ENCODE measurements at regions not wholly inside any gene's neighbourhood (a gene's known extent, or its start where the extent isn't known, plus 50 kb on each side); places are given as distances from the start of the nearest gene placed in this dataset.

GRCh38 chr2:59690849-59691248 is 862.6 kb downstream of the BCL11A start:
- H3K9me3 ChIP-seq: peaks cover 0 to 14% (median 3%) of the 10 kb centered on the region in 11 donors
- 61 to 78% methylated on average over 4 of the region's 4 CpGs for WGBS, 2 donors
- intact Hi-C loops (cut with DNase I): no loop called here
- DNase-seq (no peak), ATAC-seq (peak in 3 of 8 donors; percentile 37 to 77 (median 55))
- H3K36me3 ChIP-seq: no peaks in the 10 kb centered on the region
- no peaks in the 10 kb centered on the region for H3K27me3 ChIP-seq
- no peak overlapping the region for H3K4me3 ChIP-seq
- TF ChIP-seq, protein P1, sequence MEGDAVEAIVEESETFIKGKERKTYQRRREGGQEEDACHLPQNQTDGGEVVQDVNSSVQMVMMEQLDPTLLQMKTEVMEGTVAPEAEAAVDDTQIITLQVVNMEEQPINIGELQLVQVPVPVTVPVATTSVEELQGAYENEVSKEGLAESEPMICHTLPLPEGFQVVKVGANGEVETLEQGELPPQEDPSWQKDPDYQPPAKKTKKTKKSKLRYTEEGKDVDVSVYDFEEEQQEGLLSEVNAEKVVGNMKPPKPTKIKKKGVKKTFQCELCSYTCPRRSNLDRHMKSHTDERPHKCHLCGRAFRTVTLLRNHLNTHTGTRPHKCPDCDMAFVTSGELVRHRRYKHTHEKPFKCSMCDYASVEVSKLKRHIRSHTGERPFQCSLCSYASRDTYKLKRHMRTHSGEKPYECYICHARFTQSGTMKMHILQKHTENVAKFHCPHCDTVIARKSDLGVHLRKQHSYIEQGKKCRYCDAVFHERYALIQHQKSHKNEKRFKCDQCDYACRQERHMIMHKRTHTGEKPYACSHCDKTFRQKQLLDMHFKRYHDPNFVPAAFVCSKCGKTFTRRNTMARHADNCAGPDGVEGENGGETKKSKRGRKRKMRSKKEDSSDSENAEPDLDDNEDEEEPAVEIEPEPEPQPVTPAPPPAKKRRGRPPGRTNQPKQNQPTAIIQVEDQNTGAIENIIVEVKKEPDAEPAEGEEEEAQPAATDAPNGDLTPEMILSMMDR (IDR thresholded peaks at IDR 0.05): no peak
- H3K27ac ChIP-seq: no peak overlapping the region
- H3K4me1 ChIP-seq: peaks cover 0 to 6% (median 0%) of the 10 kb centered on the region in 9 donors

DNA sequence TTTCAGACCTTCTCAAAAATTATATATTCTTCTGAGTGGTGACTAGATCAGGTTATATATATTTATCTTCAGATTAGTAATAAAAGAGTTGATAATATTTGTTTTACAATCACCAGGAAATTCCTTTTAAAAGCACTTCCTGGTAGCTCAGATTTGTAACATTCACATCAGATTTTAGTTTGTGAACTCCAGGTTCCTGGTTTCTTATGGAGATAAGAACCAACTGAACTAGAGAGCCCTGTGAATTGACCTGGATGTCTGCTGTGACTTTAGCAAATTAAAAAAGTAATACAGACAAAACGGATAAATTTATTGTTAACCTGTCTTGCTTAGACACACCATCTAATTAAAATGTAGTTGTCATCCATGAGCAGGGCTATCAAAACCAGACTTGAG is 868.7 kb downstream of the BCL11A start:
- H3K36me3 ChIP-seq: no peaks in the 10 kb centered on the region
- no peaks in the 10 kb centered on the region for H3K27me3 ChIP-seq
- H3K9me3 ChIP-seq: peaks cover 0 to 26% (median 0%) of the 10 kb centered on the region in 11 donors
- TF ChIP-seq, protein P1 (IDR thresholded peaks at IDR 0.05): no peak
- intact Hi-C loops (cut with DNase I): no loop called here
- 63 to 74% methylated on average over 1 of the region's 1 CpG for WGBS, 2 donors
- H3K27ac ChIP-seq: no peak overlapping the region
- DNase-seq (no peak), ATAC-seq (no peak)
- no peaks in the 10 kb centered on the region for H3K4me1 ChIP-seq
- H3K4me3 ChIP-seq: no peak overlapping the region

DNA sequence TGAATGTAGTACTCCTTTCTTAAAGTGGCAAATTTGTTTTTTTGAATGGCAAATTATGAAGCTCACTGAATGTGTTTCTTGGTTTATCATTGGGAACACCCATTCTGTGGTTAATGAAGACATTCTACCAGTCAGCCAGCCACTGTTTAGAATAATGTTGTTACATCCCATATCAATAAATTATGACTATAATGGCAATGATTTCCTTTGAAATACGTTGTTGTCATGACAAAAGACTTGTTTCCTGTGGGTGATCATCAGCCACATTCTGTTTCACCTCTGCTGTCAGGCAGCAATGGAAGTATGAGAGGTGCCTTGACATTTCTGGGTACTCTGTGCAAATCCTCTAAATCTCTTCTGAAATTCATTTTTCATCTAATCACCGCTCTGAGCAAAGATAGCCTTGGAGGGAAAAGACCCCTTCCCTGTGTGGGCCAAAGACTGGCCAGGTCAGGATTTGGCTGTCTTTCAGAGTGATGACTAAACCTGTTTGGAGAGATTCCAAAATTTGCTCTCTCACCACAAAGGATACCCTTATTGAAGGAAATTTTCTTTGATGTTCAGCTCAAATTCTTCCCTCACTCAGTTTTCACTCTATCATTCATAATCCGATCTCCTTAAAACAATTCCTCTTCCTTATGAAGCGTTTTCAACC is 869.2 kb downstream of the BCL11A start:
- TF ChIP-seq, protein P1 (IDR thresholded peaks at IDR 0.05): no peak
- ATAC-seq (no peak), DNase-seq (no peak)
- H3K9me3 ChIP-seq: peaks cover 0 to 26% (median 0%) of the 10 kb centered on the region in 11 donors
- no peak overlapping the region for H3K4me3 ChIP-seq
- no peaks in the 10 kb centered on the region for H3K27me3 ChIP-seq
- intact Hi-C loops (cut with DNase I): no loop called here
- H3K27ac ChIP-seq: no peak overlapping the region
- no peaks in the 10 kb centered on the region for H3K4me1 ChIP-seq
- WGBS, 2 donors: 57 to 67% methylated on average over 4 of the region's 4 CpGs
- no peaks in the 10 kb centered on the region for H3K36me3 ChIP-seq

DNA sequence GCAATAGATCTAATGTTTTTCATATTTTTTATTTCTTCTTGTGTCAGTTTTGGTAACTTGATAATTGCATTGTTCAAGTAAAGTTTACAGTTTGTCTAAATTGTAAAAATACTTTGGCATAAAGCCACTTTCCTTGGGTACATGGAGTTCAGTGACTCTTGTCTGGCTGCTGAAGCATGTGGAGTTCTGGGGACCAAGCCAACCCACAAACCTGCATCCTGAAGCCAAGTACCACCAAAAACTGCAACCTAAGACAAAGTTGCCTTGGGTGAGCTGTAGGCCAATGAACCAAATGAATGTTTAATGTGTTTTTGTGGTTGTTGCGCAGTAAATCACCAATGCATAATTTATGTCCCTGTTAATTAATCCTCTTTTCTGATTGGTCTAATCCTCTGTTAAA is 872.6 kb downstream of the BCL11A start:
- Histone ChIP-seq H3K9me3 (peaks cover 0 to 26% (median 0%) of the 10 kb centered on the region in 11 donors), H3K27me3 (no peaks in the 10 kb centered on the region), H3K4me3 (no peak overlapping the region), H3K36me3 (no peaks in the 10 kb centered on the region), H3K4me1 (no peaks in the 10 kb centered on the region), H3K27ac (no peak overlapping the region)
- DNase-seq (no peak), ATAC-seq (peak in 1 of 8 donors; percentile 81)
- intact Hi-C loops (cut with DNase I): no loop called here
- WGBS, 2 donors: 95 to 98% methylated on average over 1 of the region's 1 CpG
- TF ChIP-seq, protein P1 (IDR thresholded peaks at IDR 0.05): no peak

All from heart right ventricle (tissue), 16 donors.